Endothelial cell of umbilical vein (primary cell): ENCODE measurements at regions not wholly inside any gene's neighbourhood (a gene's known extent, or its start where the extent isn't known, plus 50 kb on each side); places are given as distances from the start of the nearest gene placed in this dataset.

Source experiments
- BruUV-seq: library from RNA; stranded (reverse); fragments of 400-500 nt; replicated peaks from 2 replicates; lab custom pipeline; 2021; lab: Mats Ljungman, UMichigan
- CTCF ChIA-PET: fragments of 300-600, 350-600 bp; sonication (Branson Sonifier 250); formaldehyde crosslinking; loops from one replicate; lab custom pipeline; 2021; ENCODE audit warnings: antibody characterized with exemption, inconsistent platforms; lab: Charles Lee
- POLR2A ChIA-PET: fragments of 300-600, 350-600 bp; sonication (Branson Sonifier 250); formaldehyde crosslinking; loops from one replicate; lab custom pipeline; 2021; ENCODE audit warnings: antibody characterized with exemption, inconsistent platforms; lab: Charles Lee
- DNase-seq: peaks from one replicate; pipeline ENCODE4 v3.0.0-alpha.2; 2011; ENCODE audit warnings: low read depth, low spot score
- FAIRE-seq: peaks from 2 replicates; lab custom pipeline; 2011; peaks lifted over from hg19 to GRCh38; lab: Jason Lieb, UNC
- H2AFZ ChIP-seq: 2 replicates; pipeline ENCODE4 v1.6.0; 2012; ENCODE audit warnings: low read depth, low read length, control low read depth, inconsistent platforms
- H3K27ac ChIP-seq: 2 replicates; pipeline ENCODE4 v1.5.1; 2011; ENCODE audit warnings: low read depth, mild to moderate bottlenecking, control low read depth, low read length, moderate library complexity; ENCODE audit not compliant: insufficient read depth
- H3K27me3 ChIP-seq, 2 experiments: 2 replicates each; pipeline versions ENCODE4 v1.6.0 to v1.6.1; 2011; ENCODE audit warnings: low read length in 2 of 2, mixed read lengths in 1 of 2; ENCODE audit not compliant: control insufficient read depth in 2 of 2, insufficient read depth in 2 of 2
- H3K36me3 ChIP-seq, 2 experiments: 2 replicates in 1 of 2; 3 replicates in 1 of 2; pipeline ENCODE4 v1.5.1; 2011; ENCODE audit warnings: low read length in 2 of 2, mild to moderate bottlenecking in 1 of 2, moderate library complexity in 1 of 2; ENCODE audit not compliant: control insufficient read depth in 2 of 2, insufficient read depth in 2 of 2; ENCODE audit errors: extremely low read depth in 1 of 2
- H3K4me1 ChIP-seq: 3 replicates; pipeline ENCODE4 v1.5.1; 2011; ENCODE audit warnings: mild to moderate bottlenecking, low read length; ENCODE audit not compliant: control insufficient read depth, insufficient read depth; ENCODE audit errors: extremely low read depth
- H3K4me2 ChIP-seq: 2 replicates; pipeline ENCODE4 v1.6.1; 2011; ENCODE audit warnings: low read length, control low read depth, mixed read lengths; ENCODE audit not compliant: insufficient read depth
- H3K4me3 ChIP-seq, 3 experiments: fragments of 200-600 bp in 1 of 3; sonication (generic), shearing (Covaris generic) in 1 of 3; replicated peaks in 1 of 3; 2 replicates each; pipeline ENCODE4 v1.5.1; 2011 to 2016; ENCODE audit warnings: control low read depth in 3 of 3, low read length in 3 of 3, mild to moderate bottlenecking in 2 of 3, inconsistent platforms in 1 of 3, low read depth in 1 of 3, moderate library complexity in 1 of 3; ENCODE audit not compliant: insufficient read depth in 1 of 3
- H3K79me2 ChIP-seq: 2 replicates; pipeline ENCODE4 v1.6.0; 2012; ENCODE audit warnings: low read length, inconsistent platforms; ENCODE audit not compliant: control insufficient read depth, insufficient read depth
- H3K9ac ChIP-seq: replicated peaks from 2 replicates; pipeline ENCODE3; 2011; ENCODE audit warnings: low read length, control low read depth; ENCODE audit not compliant: insufficient read depth; ENCODE audit errors: extremely low read depth
- H3K9me1 ChIP-seq: replicated peaks from 3 replicates; pipeline ENCODE4 v1.6.0; 2011; ENCODE audit warnings: mild to moderate bottlenecking, low read length; ENCODE audit not compliant: control insufficient read depth, insufficient read depth; ENCODE audit errors: extremely low read depth
- H3K9me3 ChIP-seq: replicated peaks from 2 replicates; pipeline ENCODE4 v1.5.1; 2012; ENCODE audit warnings: low read length, inconsistent platforms; ENCODE audit not compliant: control insufficient read depth, insufficient read depth
- H4K20me1 ChIP-seq: replicated peaks from 2 replicates; pipeline ENCODE3; 2011; ENCODE audit warnings: mild to moderate bottlenecking, low read length; ENCODE audit not compliant: control insufficient read depth, insufficient read depth; ENCODE audit errors: extremely low read depth
- EZH2 ChIP-seq: IDR thresholded peaks from 2 replicates; pipeline ENCODE4 v1.6.1; 2012; ENCODE audit warnings: borderline replicate concordance, low read depth, mild to moderate bottlenecking, moderate library complexity, low read length, inconsistent platforms; ENCODE audit not compliant: severe bottlenecking
- FOS ChIP-seq: IDR thresholded peaks from 2 replicates; pipeline ENCODE4 v1.6.1; 2011; ENCODE audit warnings: mild to moderate bottlenecking, low read length, moderate library complexity, borderline replicate concordance; ENCODE audit not compliant: insufficient read depth
- GATA2 ChIP-seq: IDR thresholded peaks from 2 replicates; pipeline ENCODE4 v1.7.0; 2011; ENCODE audit warnings: low read depth, mild to moderate bottlenecking, moderate library complexity, mixed read lengths, low read length; ENCODE audit not compliant: insufficient read length, insufficient read depth
- JUN ChIP-seq: IDR thresholded peaks from 2 replicates; pipeline ENCODE4 v1.6.1; 2011; ENCODE audit warnings: borderline replicate concordance, low read depth; ENCODE audit not compliant: insufficient read length, insufficient read depth
- MYC ChIP-seq: IDR thresholded peaks from one replicate; pipeline ENCODE4 v1.6.1; 2011; ENCODE audit warnings: mild to moderate bottlenecking, low read depth, low read length
- POLR2A ChIP-seq: IDR thresholded peaks from 2 replicates; pipeline ENCODE4 v1.6.1; 2012; ENCODE audit warnings: low read depth, mild to moderate bottlenecking, control low read depth, low read length
- POLR2AphosphoS5 ChIP-seq: IDR thresholded peaks from 2 replicates; pipeline ENCODE4 v1.6.1; 2012; ENCODE audit warnings: low read depth, mild to moderate bottlenecking, control low read depth, low read length, moderate library complexity; ENCODE audit not compliant: insufficient read depth
- dilution Hi-C: fragments of 300-500 bp; cut with MboI; formaldehyde crosslinking; loops from one replicate; pipeline ENCODE4 v1.15.0; 2019; ENCODE audit warnings: low sequenced_read_pairs; ENCODE audit not compliant: extremely low pct_ligation_motif_present
- intact Hi-C: fragments of 100-400 bp; cut with micrococcal nuclease; formaldehyde crosslinking; loops from one replicate; pipeline ENCODE4 v1.10.0; 2022
- TF ChIP-seq, protein P1 (sequence below), 2 donors: IDR thresholded peaks; 1 replicate in 1 of 2; 2 replicates in 1 of 2; pipeline ENCODE4 v1.5.1; 2011; ENCODE audit warnings: low read length in 2 of 2, mild to moderate bottlenecking in 2 of 2, moderate library complexity in 2 of 2, control low read depth in 1 of 2, inconsistent platforms in 1 of 2, low read depth in 1 of 2; ENCODE audit not compliant: insufficient read depth in 1 of 2; ENCODE audit errors: extremely low read depth in 1 of 2
- TF ChIP-seq, protein P2 (sequence below): IDR thresholded peaks from 2 replicates; pipeline ENCODE4 v1.6.1; 2011; ENCODE audit not compliant: insufficient read depth, insufficient read length

DNA sequence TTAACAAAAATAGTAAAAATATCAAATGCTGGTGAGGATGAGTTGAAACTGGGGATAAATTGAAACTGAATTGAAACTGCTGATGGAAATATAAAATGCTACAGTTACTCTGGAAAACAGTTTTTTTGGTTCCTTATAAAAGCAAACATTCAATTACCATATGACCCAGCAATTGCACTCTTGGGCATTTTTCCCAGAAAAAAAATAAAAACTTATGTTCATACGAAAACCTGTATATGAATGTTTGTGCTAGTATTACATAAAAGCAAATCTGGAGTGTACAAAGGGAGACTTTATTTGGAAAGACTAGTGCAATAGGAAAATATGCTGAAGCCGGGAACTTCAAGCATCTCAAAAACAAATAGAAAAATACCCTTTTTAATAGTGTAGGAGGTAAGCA lies 857.9 kb upstream of the CADM2 start:
- CTCF ChIA-PET = no interaction called here
- no peaks in the 10 kb centered on the region for H3K79me2 ChIP-seq
- TF ChIP-seq, protein P1, sequence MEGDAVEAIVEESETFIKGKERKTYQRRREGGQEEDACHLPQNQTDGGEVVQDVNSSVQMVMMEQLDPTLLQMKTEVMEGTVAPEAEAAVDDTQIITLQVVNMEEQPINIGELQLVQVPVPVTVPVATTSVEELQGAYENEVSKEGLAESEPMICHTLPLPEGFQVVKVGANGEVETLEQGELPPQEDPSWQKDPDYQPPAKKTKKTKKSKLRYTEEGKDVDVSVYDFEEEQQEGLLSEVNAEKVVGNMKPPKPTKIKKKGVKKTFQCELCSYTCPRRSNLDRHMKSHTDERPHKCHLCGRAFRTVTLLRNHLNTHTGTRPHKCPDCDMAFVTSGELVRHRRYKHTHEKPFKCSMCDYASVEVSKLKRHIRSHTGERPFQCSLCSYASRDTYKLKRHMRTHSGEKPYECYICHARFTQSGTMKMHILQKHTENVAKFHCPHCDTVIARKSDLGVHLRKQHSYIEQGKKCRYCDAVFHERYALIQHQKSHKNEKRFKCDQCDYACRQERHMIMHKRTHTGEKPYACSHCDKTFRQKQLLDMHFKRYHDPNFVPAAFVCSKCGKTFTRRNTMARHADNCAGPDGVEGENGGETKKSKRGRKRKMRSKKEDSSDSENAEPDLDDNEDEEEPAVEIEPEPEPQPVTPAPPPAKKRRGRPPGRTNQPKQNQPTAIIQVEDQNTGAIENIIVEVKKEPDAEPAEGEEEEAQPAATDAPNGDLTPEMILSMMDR (IDR thresholded peaks at IDR 0.05; ENCODE audit: extremely low read depth in 1 of 2, insufficient read depth in 1 of 2, low read depth in 1 of 2, low read length in 2 of 2) = no peak
- TF ChIP-seq MYC (no peak), POLR2AphosphoS5 (no peak), JUN (no peak), FOS (no peak), POLR2A (no peak), EZH2 (no peak), GATA2 (no peak)
- TF ChIP-seq, protein P2, sequence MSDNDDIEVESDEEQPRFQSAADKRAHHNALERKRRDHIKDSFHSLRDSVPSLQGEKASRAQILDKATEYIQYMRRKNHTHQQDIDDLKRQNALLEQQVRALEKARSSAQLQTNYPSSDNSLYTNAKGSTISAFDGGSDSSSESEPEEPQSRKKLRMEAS = no peak
- H3K27me3 ChIP-seq = no peaks in the 10 kb centered on the region
- no TSS peak for BruUV-seq
- H3K27ac ChIP-seq = no peak overlapping the region
- no peak overlapping the region for H3K4me2 ChIP-seq
- POLR2A ChIA-PET = no interaction called here
- no peak for FAIRE-seq
- H3K4me3 ChIP-seq = no peak overlapping the region
- H3K36me3 ChIP-seq = no peaks in the 10 kb centered on the region
- no peaks in the 10 kb centered on the region for H3K9me1 ChIP-seq
- no peak for DNase-seq
- dilution Hi-C loops = no loop called here
- no peaks in the 10 kb centered on the region for H3K4me1 ChIP-seq
- no peaks in the 10 kb centered on the region for H4K20me1 ChIP-seq
- H2AFZ ChIP-seq = no peak overlapping the region
- no peak overlapping the region for H3K9ac ChIP-seq
- H3K9me3 ChIP-seq = no peaks in the 10 kb centered on the region
- intact Hi-C loops = no loop called here
